Mesendoderm (in vitro differentiated cells): ENCODE measurements at regions not wholly inside any gene's neighbourhood (a gene's known extent, or its start where the extent isn't known, plus 50 kb on each side); places are given as distances from the start of the nearest gene placed in this dataset.

ENCODE experiments used
- DNase-seq: peaks from one replicate; pipeline ENCODE4 v3.0.0; 2013
- H2AK5ac ChIP-seq: 2 replicates; pipeline ENCODE4 v1.6.1; 2013; ENCODE audit warnings: low read length, inconsistent platforms
- H2BK120ac ChIP-seq: 2 replicates; pipeline ENCODE4 v1.6.1; 2013; ENCODE audit warnings: low read depth, mild to moderate bottlenecking, low read length, moderate library complexity, mixed read lengths
- H2BK15ac ChIP-seq: replicated peaks from 2 replicates; pipeline ENCODE4 v1.6.1; 2013; ENCODE audit warnings: low read depth, mild to moderate bottlenecking, moderate library complexity
- H2BK5ac ChIP-seq: 2 replicates; pipeline ENCODE4 v1.6.1; 2013; ENCODE audit warnings: low read length, inconsistent platforms
- H3K18ac ChIP-seq: 2 replicates; pipeline ENCODE4 v1.6.1; 2013; ENCODE audit warnings: mild to moderate bottlenecking, low read length, mixed read lengths
- H3K23ac ChIP-seq: one replicate; pipeline ENCODE4 v1.6.1; 2013; ENCODE audit warnings: low read length
- H3K27ac ChIP-seq: 2 replicates; pipeline ENCODE4 v1.5.1; 2013; ENCODE audit warnings: low read depth, mild to moderate bottlenecking, inconsistent platforms, low read length, moderate library complexity
- H3K27me3 ChIP-seq: 2 replicates; pipeline ENCODE4 v1.6.1; 2013; ENCODE audit warnings: low read length, control low read depth, mild to moderate bottlenecking, inconsistent platforms; ENCODE audit not compliant: insufficient read depth, poor library complexity
- H3K36me3 ChIP-seq: 2 replicates; pipeline ENCODE4 v1.6.1; 2013; ENCODE audit warnings: low read length, inconsistent platforms; ENCODE audit not compliant: control insufficient read depth, insufficient read depth
- H3K4ac ChIP-seq: one replicate; pipeline ENCODE4 v1.6.1; 2013; ENCODE audit warnings: low read depth, mild to moderate bottlenecking, low read length, moderate library complexity
- H3K4me1 ChIP-seq: 2 replicates; pipeline ENCODE4 v1.6.1; 2013; ENCODE audit warnings: low read depth, low read length, inconsistent platforms; ENCODE audit not compliant: control insufficient read depth
- H3K4me2 ChIP-seq: 2 replicates; pipeline ENCODE4 v1.6.1; 2013; ENCODE audit warnings: low read length
- H3K4me3 ChIP-seq: 2 replicates; pipeline ENCODE4 v1.5.1; 2013; ENCODE audit warnings: mild to moderate bottlenecking, low read length
- H3K56ac ChIP-seq: one replicate; pipeline ENCODE4 v1.6.1; 2013; ENCODE audit warnings: low read length
- H3K79me1 ChIP-seq: 2 replicates; pipeline ENCODE4 v1.6.1; 2013; ENCODE audit warnings: low read length, inconsistent platforms
- H3K79me2 ChIP-seq: 2 replicates; pipeline ENCODE4 v1.6.1; 2013; ENCODE audit warnings: mild to moderate bottlenecking, low read length; ENCODE audit not compliant: control insufficient read depth, insufficient read depth
- H3K9ac ChIP-seq: 2 replicates; pipeline ENCODE4 v1.6.1; 2013; ENCODE audit warnings: low read length, inconsistent platforms
- H4K5ac ChIP-seq: one replicate; pipeline ENCODE4 v1.6.1; 2013; ENCODE audit warnings: low read length
- H4K8ac ChIP-seq: one replicate; pipeline ENCODE4 v1.6.1; 2013; ENCODE audit warnings: low read depth, mild to moderate bottlenecking, control low read depth, low read length, moderate library complexity
- WGBS: extraction: QIAGEN DNeasy Blood & Tissue Kit; methylation state at CpG from one replicate; pipeline ENCODE4 v1.1.7; 2013; ENCODE audit warnings: low lambda C conversion rate, missing lambda C conversion rate; ENCODE audit not compliant: insufficient coverage; ENCODE audit errors: extremely low coverage; 5-methylcytosine and 5-hydroxymethylcytosine counted together

- Histone ChIP-seq H2BK5ac (no peak overlapping the region), H3K79me1 (no peaks in the 10 kb centered on the region), H3K4me3 (no peak overlapping the region), H3K4me1 (no peaks in the 10 kb centered on the region), H3K4ac (no peak overlapping the region), H3K27me3 (no peaks in the 10 kb centered on the region), H3K18ac (no peak overlapping the region), H3K27ac (no peak overlapping the region), H3K4me2 (no peak overlapping the region), H3K36me3 (no peaks in the 10 kb centered on the region), H2BK15ac (no peak overlapping the region), H4K8ac (no peak overlapping the region), H2BK120ac (no peak overlapping the region), H2AK5ac (no peak overlapping the region), H3K9ac (no peak overlapping the region), H4K5ac (no peak overlapping the region), H3K56ac (no peak overlapping the region), H3K23ac (no peak overlapping the region), H3K79me2 (no peaks in the 10 kb centered on the region)
- no peak for DNase-seq
- WGBS: no CpG with 5 or more reads among the region's 1 CpG
Observed at GRCh38 chr13:61183670-61184069, 232.0 kb downstream of the PCDH20 start.

GRCh38 chr13:61180234-61180633 is 235.4 kb downstream of the PCDH20 start:
- Histone ChIP-seq H2BK120ac (no peak overlapping the region), H3K4ac (no peak overlapping the region), H3K23ac (no peak overlapping the region), H3K4me2 (no peak overlapping the region), H3K27ac (no peak overlapping the region), H3K56ac (no peak overlapping the region), H3K18ac (no peak overlapping the region), H3K27me3 (no peaks in the 10 kb centered on the region), H4K5ac (no peak overlapping the region), H3K36me3 (no peaks in the 10 kb centered on the region), H3K79me2 (no peaks in the 10 kb centered on the region), H3K4me3 (no peak overlapping the region), H4K8ac (no peak overlapping the region), H2AK5ac (no peak overlapping the region), H3K79me1 (no peaks in the 10 kb centered on the region), H3K9ac (no peak overlapping the region), H2BK15ac (no peak overlapping the region), H2BK5ac (no peak overlapping the region), H3K4me1 (no peaks in the 10 kb centered on the region)
- DNase-seq: no peak
- no CpG with 5 or more reads among the region's 4 CpGs for WGBS

- Histone ChIP-seq H3K18ac (no peak overlapping the region), H4K5ac (no peak overlapping the region), H3K27ac (no peak overlapping the region), H3K79me2 (no peaks in the 10 kb centered on the region), H3K4me2 (no peak overlapping the region), H3K27me3 (no peaks in the 10 kb centered on the region), H2AK5ac (no peak overlapping the region), H2BK5ac (no peak overlapping the region), H4K8ac (no peak overlapping the region), H3K79me1 (no peaks in the 10 kb centered on the region), H2BK15ac (peak overlapping the region; percentile 36), H3K23ac (no peak overlapping the region), H3K4ac (no peak overlapping the region), H3K4me3 (no peak overlapping the region), H3K9ac (no peak overlapping the region), H3K36me3 (no peaks in the 10 kb centered on the region), H2BK120ac (no peak overlapping the region), H3K4me1 (no peaks in the 10 kb centered on the region), H3K56ac (no peak overlapping the region)
- no peak for DNase-seq
- no CpG with 5 or more reads among the region's 2 CpGs for whole genome bisulfite sequencing
Observed at GRCh38 chr13:61179741-61180140, 235.9 kb downstream of the PCDH20 start.

GRCh38 chr13:61170856-61171255 is 244.8 kb downstream of the PCDH20 start:
- H4K5ac ChIP-seq: no peak overlapping the region
- no peaks in the 10 kb centered on the region for H3K4me1 ChIP-seq
- no peak overlapping the region for H3K4ac ChIP-seq
- H2BK15ac ChIP-seq: no peak overlapping the region
- no peak overlapping the region for H2AK5ac ChIP-seq
- no peak overlapping the region for H3K9ac ChIP-seq
- no peak overlapping the region for H3K27ac ChIP-seq
- no peaks in the 10 kb centered on the region for H3K79me1 ChIP-seq
- DNase-seq: no peak
- no peak overlapping the region for H3K18ac ChIP-seq
- no peaks in the 10 kb centered on the region for H3K79me2 ChIP-seq
- no peak overlapping the region for H3K4me3 ChIP-seq
- no peak overlapping the region for H4K8ac ChIP-seq
- H2BK5ac ChIP-seq: no peak overlapping the region
- no peak overlapping the region for H3K56ac ChIP-seq
- H3K36me3 ChIP-seq: no peaks in the 10 kb centered on the region
- no peak overlapping the region for H3K4me2 ChIP-seq
- no peaks in the 10 kb centered on the region for H3K27me3 ChIP-seq
- no peak overlapping the region for H3K23ac ChIP-seq
- no peak overlapping the region for H2BK120ac ChIP-seq

GRCh38 chr13:61162636-61163035 is 253.0 kb downstream of the PCDH20 start:
- Histone ChIP-seq H2BK120ac (no peak overlapping the region), H3K9ac (no peak overlapping the region), H4K5ac (no peak overlapping the region), H3K4ac (no peak overlapping the region), H3K4me2 (no peak overlapping the region), H3K27me3 (no peaks in the 10 kb centered on the region), H3K18ac (no peak overlapping the region), H3K56ac (no peak overlapping the region), H3K79me1 (no peaks in the 10 kb centered on the region), H3K36me3 (no peaks in the 10 kb centered on the region), H3K4me1 (no peaks in the 10 kb centered on the region), H4K8ac (no peak overlapping the region), H2AK5ac (no peak overlapping the region), H3K4me3 (no peak overlapping the region), H3K23ac (no peak overlapping the region), H2BK5ac (no peak overlapping the region), H3K79me2 (no peaks in the 10 kb centered on the region), H3K27ac (no peak overlapping the region), H2BK15ac (no peak overlapping the region)
- no CpG with 5 or more reads among the region's 1 CpG for WGBS
- no peak for DNase-seq

GRCh38 chr13:61162106-61162505 is 253.5 kb downstream of the PCDH20 start:
- no peak overlapping the region for H3K27ac ChIP-seq
- H3K18ac ChIP-seq: no peak overlapping the region
- H3K79me2 ChIP-seq: no peaks in the 10 kb centered on the region
- no peak overlapping the region for H3K23ac ChIP-seq
- H2BK5ac ChIP-seq: no peak overlapping the region
- H3K4ac ChIP-seq: no peak overlapping the region
- no CpG with 5 or more reads among the region's 3 CpGs for WGBS
- H3K4me2 ChIP-seq: no peak overlapping the region
- DNase-seq: no peak
- no peak overlapping the region for H3K9ac ChIP-seq
- H4K5ac ChIP-seq: no peak overlapping the region
- H3K4me1 ChIP-seq: no peaks in the 10 kb centered on the region
- no peak overlapping the region for H2BK15ac ChIP-seq
- H2BK120ac ChIP-seq: no peak overlapping the region
- H3K36me3 ChIP-seq: no peaks in the 10 kb centered on the region
- no peak overlapping the region for H4K8ac ChIP-seq
- H3K4me3 ChIP-seq: no peak overlapping the region
- no peaks in the 10 kb centered on the region for H3K27me3 ChIP-seq
- no peak overlapping the region for H3K56ac ChIP-seq
- H2AK5ac ChIP-seq: no peak overlapping the region
- no peaks in the 10 kb centered on the region for H3K79me1 ChIP-seq
